Cardiac muscle cell (in vitro differentiated cells and primary cell): ENCODE measurements at regions not wholly inside any gene's neighbourhood (a gene's known extent, or its start where the extent isn't known, plus 50 kb on each side); places are given as distances from the start of the nearest gene placed in this dataset.

Source experiments
- DNase-seq, 2 donors: peaks; one replicate each; pipeline versions ENCODE4 v3.0.0 to v3.0.0-alpha.2; 2010 to 2017; ENCODE audit warnings: low read depth in 1 of 2, low spot score in 1 of 2
- H3K27ac ChIP-seq: fragments of 200-600 bp; sonication (generic); 2 replicates; pipeline ENCODE4 v1.5.1; 2016
- H3K27me3 ChIP-seq: fragments of 200-600 bp; sonication (generic); 2 replicates; pipeline ENCODE4 v1.6.0; 2016; ENCODE audit warnings: control low read depth
- H3K36me3 ChIP-seq: fragments of 200-600 bp; sonication (generic); 2 replicates; pipeline ENCODE4 v1.5.1; 2016; ENCODE audit warnings: control low read depth
- H3K4me1 ChIP-seq: fragments of 200-600 bp; sonication (generic); 2 replicates; pipeline ENCODE4 v1.8.1; 2017; ENCODE audit warnings: low read depth, mild to moderate bottlenecking, mixed run types
- H3K4me3 ChIP-seq: fragments of 200-600 bp; sonication (generic); 2 replicates; pipeline ENCODE4 v1.5.1; 2016; ENCODE audit warnings: mild to moderate bottlenecking
- H3K9me3 ChIP-seq: fragments of 200-600 bp; sonication (generic); 2 replicates; pipeline ENCODE4 v1.5.1; 2017; ENCODE audit warnings: low read depth, mild to moderate bottlenecking, control low read depth
- TF ChIP-seq, protein P1 (sequence below): IDR thresholded peaks from 2 replicates; pipeline ENCODE4 v1.5.1; 2012; ENCODE audit warnings: low read depth, mild to moderate bottlenecking, low read length

DNA sequence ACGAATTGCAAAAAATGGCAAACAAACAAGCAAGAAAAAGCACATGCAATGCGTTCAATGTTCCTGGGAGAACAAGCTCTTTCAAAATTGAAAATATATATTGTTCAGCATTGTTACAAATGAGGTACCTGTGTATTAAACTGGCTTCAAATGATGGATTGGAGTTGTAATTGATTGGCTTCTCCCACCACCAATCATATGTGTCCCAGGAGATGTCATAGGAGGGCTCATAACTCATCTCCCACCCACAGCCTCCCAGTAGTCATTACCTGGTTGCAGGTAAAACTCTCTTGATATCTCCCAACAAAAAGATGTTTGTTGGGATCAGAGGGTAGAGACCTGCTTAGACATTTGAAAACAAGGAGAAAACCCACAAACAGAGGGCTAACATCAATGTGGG lies 302.9 kb downstream of the BAMBI start:
- DNase-seq, result no peak
- no peaks in the 10 kb centered on the region for H3K27me3 ChIP-seq
- no peaks in the 10 kb centered on the region for H3K9me3 ChIP-seq
- H3K4me3 ChIP-seq, result no peak overlapping the region
- peaks cover 19% of the 10 kb centered on the region for H3K4me1 ChIP-seq
- no peak overlapping the region for H3K27ac ChIP-seq
- H3K36me3 ChIP-seq, result no peaks in the 10 kb centered on the region
- TF ChIP-seq, protein P1, sequence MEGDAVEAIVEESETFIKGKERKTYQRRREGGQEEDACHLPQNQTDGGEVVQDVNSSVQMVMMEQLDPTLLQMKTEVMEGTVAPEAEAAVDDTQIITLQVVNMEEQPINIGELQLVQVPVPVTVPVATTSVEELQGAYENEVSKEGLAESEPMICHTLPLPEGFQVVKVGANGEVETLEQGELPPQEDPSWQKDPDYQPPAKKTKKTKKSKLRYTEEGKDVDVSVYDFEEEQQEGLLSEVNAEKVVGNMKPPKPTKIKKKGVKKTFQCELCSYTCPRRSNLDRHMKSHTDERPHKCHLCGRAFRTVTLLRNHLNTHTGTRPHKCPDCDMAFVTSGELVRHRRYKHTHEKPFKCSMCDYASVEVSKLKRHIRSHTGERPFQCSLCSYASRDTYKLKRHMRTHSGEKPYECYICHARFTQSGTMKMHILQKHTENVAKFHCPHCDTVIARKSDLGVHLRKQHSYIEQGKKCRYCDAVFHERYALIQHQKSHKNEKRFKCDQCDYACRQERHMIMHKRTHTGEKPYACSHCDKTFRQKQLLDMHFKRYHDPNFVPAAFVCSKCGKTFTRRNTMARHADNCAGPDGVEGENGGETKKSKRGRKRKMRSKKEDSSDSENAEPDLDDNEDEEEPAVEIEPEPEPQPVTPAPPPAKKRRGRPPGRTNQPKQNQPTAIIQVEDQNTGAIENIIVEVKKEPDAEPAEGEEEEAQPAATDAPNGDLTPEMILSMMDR, result no peak

DNA sequence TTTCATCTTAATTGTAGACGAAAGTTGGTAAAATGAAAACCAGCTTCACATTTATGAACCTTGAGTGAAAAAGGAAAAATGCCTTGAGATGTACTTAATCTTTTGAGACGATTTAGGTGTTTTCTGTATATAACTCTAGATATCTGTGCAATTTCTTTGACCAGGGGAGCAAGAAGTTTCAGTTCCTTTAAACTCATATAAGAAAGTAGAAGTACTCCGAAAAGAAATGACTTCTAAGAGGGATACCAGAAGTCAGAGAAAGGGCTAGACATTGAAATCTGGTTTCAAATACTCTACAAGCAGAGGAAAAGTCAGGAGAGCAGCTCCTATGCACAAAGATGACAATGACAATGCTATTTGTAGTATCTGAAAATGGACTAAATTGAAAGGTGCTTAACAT lies 303.7 kb downstream of the BAMBI start:
- no peak overlapping the region for H3K4me3 ChIP-seq
- H3K36me3 ChIP-seq, result no peaks in the 10 kb centered on the region
- TF ChIP-seq, protein P1, result no peak
- no peak overlapping the region for H3K27ac ChIP-seq
- no peaks in the 10 kb centered on the region for H3K9me3 ChIP-seq
- DNase-seq, result no peak
- peaks cover 19% of the 10 kb centered on the region for H3K4me1 ChIP-seq
- H3K27me3 ChIP-seq, result no peaks in the 10 kb centered on the region

DNA sequence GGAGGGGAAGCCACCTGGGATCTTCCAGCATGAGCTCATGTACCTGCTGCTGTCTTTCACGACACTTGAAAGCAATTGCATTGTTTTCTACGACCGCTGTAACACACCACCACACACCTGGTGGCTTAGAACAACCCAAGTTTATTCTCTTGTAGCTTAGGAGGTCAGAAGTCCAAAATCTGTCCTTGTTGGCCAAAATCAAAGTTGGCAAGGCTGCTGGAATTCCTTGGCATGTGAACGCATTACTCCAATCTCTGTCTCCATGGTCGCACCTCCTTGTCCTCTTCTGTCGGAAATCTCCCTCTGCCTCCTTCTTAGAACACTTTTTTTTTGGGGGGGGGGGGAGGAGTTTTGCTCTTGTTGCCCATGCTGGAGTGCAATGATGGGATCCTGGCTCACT lies 305.7 kb downstream of the BAMBI start:
- Histone ChIP-seq H3K4me3 (no peak overlapping the region), H3K27ac (no peak overlapping the region), H3K27me3 (no peaks in the 10 kb centered on the region), H3K4me1 (peaks cover 8% of the 10 kb centered on the region), H3K9me3 (no peaks in the 10 kb centered on the region), H3K36me3 (no peaks in the 10 kb centered on the region)
- DNase-seq, result peak in 1 of 2 donors; percentile 21
- TF ChIP-seq, protein P1, result no peak

DNA sequence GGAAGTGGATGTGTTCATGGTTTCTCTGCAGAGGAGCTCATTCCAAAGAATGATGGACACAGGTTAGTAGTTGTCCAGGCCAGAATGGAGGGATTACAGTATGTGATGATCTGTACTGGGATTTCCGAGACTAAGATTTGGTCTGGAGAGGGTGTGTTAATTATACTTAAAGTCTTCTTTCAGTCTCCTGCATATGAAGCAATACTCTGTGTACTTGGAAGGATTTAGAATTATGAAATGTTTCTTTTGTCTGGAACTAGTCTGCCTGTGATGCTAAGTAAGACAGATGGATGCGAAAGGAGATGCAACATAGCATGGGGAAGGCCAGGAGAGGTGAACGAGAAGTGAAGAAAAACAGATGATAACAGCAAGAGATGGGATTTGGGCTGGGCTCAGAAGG lies 305.1 kb upstream of the LYZL1 start:
- Histone ChIP-seq H3K36me3 (no peaks in the 10 kb centered on the region), H3K27me3 (no peaks in the 10 kb centered on the region), H3K4me3 (no peak overlapping the region), H3K27ac (no peak overlapping the region), H3K9me3 (no peaks in the 10 kb centered on the region), H3K4me1 (peaks cover 8% of the 10 kb centered on the region)
- TF ChIP-seq, protein P1, result no peak
- peak in 1 of 2 donors; percentile 54 for DNase-seq

DNA sequence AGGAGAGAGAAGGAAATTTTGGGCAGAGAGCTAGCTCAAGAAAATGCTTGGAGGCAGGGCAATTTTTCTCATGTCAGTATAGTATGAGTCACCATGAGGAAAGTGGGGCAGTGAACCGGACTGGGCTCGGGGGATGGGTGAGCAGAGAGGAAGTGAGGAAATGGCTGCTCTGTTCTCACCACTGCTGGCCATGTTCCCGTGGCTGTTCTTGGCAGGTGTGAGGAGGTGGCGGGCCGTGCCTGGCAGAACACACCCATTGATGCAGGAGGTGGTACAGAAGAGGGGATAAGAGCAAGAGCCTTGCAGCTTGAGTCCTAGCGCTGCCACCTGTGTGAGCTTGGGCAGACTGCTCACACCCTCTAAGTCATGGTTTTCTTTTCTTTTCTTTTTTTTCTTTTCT lies 304.4 kb upstream of the LYZL1 start:
- H3K36me3 ChIP-seq, result no peaks in the 10 kb centered on the region
- no peak overlapping the region for H3K27ac ChIP-seq
- TF ChIP-seq, protein P1, result no peak
- peaks cover 8% of the 10 kb centered on the region for H3K4me1 ChIP-seq
- H3K9me3 ChIP-seq, result no peaks in the 10 kb centered on the region
- H3K4me3 ChIP-seq, result no peak overlapping the region
- H3K27me3 ChIP-seq, result no peaks in the 10 kb centered on the region
- DNase-seq, result peak in 1 of 2 donors; percentile 95
